DMS79 (cell line): ENCODE measurements at regions not wholly inside any gene's neighbourhood (a gene's known extent, or its start where the extent isn't known, plus 50 kb on each side); places are given as distances from the start of the nearest gene placed in this dataset.

Experiments
- DNase-seq: peaks from one replicate; lab custom pipeline; 2025; lab: John Stamatoyannopoulos, UW

GRCh38 chr1:90780981-90781380 lies 63.9 kb upstream of the BARHL2 start:
- no peak for DNase-seq

DNA sequence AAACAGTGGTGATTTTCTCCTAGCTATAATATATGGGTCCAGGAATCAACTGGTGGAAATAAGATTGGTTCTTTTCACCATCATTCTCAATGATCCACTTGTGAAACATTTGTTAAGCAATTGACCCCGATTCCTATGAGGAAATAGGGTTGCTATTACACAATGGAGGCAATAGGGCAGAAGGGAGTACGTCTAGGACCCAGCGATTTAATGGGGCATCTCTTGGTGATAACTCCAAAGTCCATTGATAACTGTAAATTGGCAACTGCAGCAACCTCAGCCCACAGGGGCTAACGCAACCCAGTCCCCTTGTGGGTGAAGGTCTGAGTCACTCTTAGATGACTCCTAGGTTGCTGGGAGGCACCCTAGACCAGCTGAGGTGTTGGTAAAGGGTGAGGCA lies 62.5 kb upstream of the BARHL2 start:
- no peak for DNase-seq

DNA sequence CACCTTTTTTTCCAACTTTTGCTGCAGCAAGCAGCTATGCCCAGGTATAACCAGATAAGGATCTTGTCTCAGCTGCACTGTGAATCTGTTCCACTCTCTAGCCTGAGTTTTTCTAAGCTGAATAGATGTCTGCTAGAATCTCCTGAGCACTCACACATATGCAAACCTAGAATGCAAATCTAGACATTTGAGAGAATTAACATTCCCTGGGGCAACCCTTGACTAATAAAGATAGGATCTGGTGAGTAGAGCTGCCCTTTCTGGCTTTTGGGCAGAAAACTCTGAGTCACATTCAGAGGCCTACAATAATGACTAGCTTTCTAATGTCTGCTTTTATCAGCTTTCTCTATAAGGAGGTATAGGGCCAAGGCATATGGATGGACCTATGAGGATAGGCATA lies 61.4 kb upstream of the BARHL2 start:
- no peak for DNase-seq

DNA sequence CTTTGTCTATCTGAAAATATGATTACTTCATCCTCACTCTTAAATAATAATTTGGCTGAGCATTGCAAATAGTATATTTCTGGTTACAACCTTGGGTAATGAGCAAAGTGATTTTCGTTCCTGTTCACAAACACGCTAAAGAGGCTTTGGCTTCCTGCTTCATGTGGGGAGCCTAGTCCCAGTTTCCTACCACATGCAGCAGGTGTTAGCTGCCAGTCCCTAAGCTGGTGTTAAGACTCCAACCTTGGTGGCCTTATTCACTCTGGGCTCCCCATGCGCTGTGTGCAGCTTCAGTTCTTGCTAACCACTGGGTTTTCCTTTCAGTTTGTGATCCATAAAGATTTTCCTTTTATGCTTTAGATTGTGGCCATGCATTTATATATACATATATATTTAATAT lies 56.7 kb upstream of the BARHL2 start:
- DNase-seq: no peak

DNA sequence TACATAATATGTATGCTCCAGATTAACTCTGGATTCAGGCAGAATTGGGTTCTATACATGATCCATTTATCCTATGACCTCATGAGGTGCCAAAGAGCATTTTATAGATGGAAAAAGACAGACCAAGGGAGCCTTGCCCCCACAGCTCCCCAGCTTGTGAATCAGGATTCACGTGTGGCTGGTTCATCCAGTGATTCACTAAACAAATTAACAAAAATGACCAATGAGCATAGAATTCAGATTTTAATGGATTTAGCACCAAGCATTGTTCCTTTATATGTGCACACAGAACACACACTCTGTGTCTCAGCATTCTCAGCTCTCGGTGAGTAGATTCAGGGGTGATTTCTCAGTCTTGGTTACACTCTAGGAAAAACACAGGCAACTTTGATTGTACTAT lies 51.7 kb upstream of the BARHL2 start:
- no peak for DNase-seq

DNA sequence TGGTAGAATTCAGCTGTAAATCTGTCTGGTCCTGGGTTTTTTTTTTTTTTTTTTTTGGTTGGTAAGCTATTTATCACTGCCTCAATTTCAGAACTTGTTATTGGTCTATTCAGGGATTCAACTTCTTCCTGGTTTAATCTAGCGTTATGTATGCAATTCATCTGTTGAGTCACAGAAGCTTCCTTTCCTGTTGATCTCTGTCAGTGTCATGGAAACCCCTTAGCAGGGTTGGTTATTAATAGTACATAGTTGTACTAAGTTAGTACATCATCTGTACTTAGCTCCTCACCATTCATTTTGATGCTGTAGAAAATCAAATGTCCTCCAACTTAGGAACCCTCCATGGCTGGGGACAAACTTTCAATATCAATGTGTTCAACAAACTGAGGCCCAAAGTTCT lies 51.0 kb upstream of the BARHL2 start:
- no peak for DNase-seq
